ENCODE measurements at regions not wholly inside any gene's neighbourhood (a gene's known extent, or its start where the extent isn't known, plus 50 kb on each side); places are given as distances from the start of the nearest gene placed in this dataset.

DNA sequence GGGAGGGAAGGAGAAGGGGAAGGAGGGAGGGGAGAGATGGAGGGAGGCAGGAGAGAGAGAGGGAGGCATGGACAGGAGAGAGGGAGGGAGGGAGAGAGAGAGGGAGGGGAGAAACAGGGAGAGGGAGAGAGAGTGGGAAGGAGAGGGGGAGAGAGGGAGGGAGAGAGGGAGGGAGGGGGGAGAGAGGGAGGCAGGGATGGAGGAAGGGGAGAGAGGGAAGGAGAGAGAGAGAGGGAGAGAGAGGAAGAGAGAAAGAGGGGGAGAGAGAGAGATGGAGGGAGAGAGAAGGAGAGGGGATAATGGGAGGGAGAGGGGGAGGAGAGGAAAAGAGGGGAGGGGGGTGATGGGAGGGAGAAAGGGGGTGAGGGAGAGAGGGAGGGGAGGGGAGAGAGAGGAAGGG lies 86.8 kb upstream of the VSTM2B start:
- no peak for DNase-seq (ENCODE audit: low read depth)
- TF ChIP-seq, protein P1, sequence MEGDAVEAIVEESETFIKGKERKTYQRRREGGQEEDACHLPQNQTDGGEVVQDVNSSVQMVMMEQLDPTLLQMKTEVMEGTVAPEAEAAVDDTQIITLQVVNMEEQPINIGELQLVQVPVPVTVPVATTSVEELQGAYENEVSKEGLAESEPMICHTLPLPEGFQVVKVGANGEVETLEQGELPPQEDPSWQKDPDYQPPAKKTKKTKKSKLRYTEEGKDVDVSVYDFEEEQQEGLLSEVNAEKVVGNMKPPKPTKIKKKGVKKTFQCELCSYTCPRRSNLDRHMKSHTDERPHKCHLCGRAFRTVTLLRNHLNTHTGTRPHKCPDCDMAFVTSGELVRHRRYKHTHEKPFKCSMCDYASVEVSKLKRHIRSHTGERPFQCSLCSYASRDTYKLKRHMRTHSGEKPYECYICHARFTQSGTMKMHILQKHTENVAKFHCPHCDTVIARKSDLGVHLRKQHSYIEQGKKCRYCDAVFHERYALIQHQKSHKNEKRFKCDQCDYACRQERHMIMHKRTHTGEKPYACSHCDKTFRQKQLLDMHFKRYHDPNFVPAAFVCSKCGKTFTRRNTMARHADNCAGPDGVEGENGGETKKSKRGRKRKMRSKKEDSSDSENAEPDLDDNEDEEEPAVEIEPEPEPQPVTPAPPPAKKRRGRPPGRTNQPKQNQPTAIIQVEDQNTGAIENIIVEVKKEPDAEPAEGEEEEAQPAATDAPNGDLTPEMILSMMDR (conservative IDR thresholded peaks at IDR 0.05; ENCODE audit: low read depth, low read length) = no peak
- no peak overlapping the region for H3K4me3 ChIP-seq (ENCODE audit: low read depth, low read length)

DNA sequence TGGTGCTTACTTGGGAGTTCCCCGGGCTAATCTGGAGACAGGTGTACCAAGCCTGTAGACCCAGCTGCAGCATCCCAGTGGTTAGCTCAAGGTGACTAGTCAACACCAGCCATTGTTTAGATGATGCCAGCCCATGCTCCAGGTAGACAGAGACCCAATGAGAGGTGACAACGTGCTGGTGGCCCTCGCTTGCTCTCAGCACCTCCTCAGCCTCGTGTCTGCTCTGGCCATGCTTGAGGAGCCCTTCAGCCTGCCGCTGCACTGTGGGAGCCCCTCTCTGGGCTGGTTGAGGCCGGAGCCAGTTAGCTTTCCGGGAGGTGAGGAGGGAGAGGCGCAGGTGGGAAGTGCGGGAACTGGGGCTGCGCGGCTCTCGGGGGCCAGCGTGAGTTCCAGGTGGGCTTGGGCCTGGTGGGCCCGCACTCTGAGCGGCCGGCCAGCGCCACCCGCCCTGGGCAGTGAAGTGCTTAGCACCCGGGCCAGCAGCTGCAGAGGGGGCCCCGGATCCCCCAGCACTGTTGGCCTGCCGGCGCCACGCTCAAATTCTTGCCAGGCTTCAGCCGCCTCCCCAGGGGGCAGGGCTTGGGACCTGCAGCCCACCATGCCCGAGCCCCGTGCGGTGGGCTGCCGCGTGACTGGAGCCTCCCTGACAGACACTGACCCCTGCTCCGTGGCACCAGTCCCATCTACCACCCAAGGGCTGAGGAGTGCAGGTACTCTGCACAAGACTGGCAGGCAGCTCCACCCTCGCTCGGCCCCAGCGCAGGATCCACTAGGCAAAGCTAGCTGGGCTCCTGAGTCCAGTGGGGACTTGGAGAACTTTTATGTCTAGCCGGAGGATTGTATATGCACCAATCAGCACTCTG lies 85.9 kb upstream of the VSTM2B start:
- DNase-seq (ENCODE audit: low read depth) = no peak
- TF ChIP-seq, protein P1 (conservative IDR thresholded peaks at IDR 0.05; ENCODE audit: low read depth, low read length) = no peak

DNA sequence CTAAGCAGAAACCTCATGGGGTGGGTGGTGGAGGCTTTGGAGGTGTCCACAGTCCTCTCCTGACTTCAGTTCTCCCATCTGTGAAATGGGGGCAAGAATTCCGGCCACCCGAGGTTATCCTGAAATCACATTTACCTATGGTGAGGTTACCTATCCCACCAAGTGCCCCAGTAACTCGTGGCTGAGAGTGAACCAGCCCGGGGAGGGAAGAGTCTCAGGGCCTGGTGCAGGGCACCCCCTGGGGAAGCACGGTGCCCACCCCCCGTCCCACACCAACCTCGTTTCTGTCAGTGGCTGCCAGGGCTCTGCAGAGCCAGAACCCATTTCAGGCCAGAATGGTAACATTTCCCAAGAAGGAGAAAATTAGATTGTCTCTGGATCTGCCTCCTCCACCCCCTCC lies 83.7 kb upstream of the VSTM2B start:
- TF ChIP-seq, protein P1 (conservative IDR thresholded peaks at IDR 0.05; ENCODE audit: low read depth, low read length) = no peak
- no peak overlapping the region for H3K4me3 ChIP-seq (ENCODE audit: low read depth, low read length)
- DNase-seq (ENCODE audit: low read depth) = no peak

More for the DNA sequence above, 85.9 kb upstream of the VSTM2B start:
- no peak overlapping the region for H3K4me3 ChIP-seq (ENCODE audit: low read depth, low read length)

DNA sequence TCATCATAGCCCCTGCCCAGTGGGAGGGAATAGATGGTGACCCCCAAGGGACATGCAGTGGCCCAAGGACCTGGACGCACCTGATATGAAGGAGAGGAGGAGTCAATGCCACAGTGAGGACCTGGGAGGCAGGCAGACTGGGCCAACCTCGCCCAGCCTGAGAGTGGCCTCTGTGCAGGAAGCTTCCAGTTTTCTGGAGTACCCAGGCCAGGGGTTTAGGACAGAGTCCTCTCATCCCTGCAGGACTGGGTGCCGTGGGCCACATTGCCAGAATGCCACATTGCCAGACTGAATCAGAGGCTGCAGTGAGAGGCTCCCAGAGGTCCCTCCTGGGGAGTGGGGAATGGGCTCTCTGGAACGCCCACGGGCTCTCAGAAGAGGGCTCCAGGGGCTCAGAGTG lies 82.9 kb upstream of the VSTM2B start:
- TF ChIP-seq, protein P1 (conservative IDR thresholded peaks at IDR 0.05; ENCODE audit: low read depth, low read length) = no peak
- no peak overlapping the region for H3K4me3 ChIP-seq (ENCODE audit: low read depth, low read length)
- DNase-seq (ENCODE audit: low read depth) = no peak

DNA sequence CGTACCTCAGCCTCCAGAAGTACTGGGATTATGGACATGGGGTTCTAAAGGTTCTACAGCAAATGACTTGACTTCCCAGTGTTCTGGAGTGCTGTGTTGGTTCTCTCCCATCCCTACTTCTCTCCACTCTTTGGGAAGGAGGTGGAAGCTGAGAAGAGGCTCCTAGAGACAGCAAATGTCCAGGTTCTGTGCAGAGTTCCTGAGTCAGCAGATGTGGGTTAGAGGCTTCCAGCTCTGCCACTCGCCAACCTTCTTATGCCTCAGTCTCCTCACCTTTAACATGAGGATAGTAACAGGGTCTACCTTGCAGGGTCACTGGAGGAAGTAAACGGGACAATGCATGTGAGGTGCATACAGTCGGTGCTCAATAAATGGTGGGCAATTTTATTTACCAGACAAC lies 80.5 kb upstream of the VSTM2B start:
- no peak overlapping the region for H3K4me3 ChIP-seq (ENCODE audit: low read depth, low read length)
- TF ChIP-seq, protein P1 (conservative IDR thresholded peaks at IDR 0.05; ENCODE audit: low read depth, low read length) = no peak
- no peak for DNase-seq (ENCODE audit: low read depth)

DNA sequence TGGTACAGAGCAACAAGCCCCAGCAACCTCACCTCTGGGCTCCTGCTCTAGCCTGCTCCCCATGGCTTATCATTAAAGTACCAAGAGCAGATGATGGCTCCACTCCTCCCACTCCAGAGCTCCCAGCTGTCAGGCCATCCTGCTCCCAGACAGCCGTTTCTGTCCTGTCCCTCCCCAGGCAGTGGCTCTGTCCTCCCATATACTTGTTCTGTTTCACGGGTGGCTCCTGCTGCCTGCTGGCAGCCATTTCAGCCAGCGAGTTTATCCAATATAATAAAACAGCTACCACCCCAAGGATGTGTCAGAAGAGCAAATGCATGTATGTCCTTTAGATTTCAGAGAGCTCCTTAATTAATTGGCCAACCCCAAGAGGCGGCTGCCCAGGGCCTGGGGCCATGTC lies 79.4 kb upstream of the VSTM2B start:
- TF ChIP-seq, protein P1 (conservative IDR thresholded peaks at IDR 0.05; ENCODE audit: low read depth, low read length) = no peak

DNA sequence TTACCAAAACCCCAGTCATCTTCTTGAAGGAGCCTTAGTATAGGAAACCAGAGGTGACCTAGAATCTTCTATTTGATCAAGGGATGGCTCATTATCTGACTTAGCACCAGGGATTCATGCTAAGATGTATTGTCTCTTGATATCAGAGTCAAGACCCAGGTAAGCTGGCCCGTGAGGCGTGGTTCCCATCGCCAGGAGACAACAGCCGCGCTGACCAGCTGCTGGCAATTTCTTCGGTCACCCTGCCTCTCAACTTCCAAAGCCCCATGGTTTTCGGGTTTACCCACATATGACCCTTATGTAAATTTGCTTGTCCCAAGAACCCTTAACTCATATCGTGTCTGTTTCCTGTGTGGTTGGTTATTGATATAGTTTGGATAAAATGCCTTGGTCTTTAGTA lies 77.7 kb upstream of the VSTM2B start:
- no peak for DNase-seq (ENCODE audit: low read depth)
- H3K4me3 ChIP-seq (ENCODE audit: low read depth, low read length) = no peak overlapping the region
- TF ChIP-seq, protein P1 (conservative IDR thresholded peaks at IDR 0.05; ENCODE audit: low read depth, low read length) = no peak

More for the DNA sequence above, 79.4 kb upstream of the VSTM2B start:
- DNase-seq (ENCODE audit: low read depth) = no peak
- no peak overlapping the region for H3K4me3 ChIP-seq (ENCODE audit: low read depth, low read length)
